ENCODE measurements at regions not wholly inside any gene's neighbourhood (a gene's known extent, or its start where the extent isn't known, plus 50 kb on each side); places are given as distances from the start of the nearest gene placed in this dataset.

- DNase-seq, result no peak
These were observed 981.2 kb downstream of the NSUN3 start for GRCh38 chr3:95044101-95044500.

DNA sequence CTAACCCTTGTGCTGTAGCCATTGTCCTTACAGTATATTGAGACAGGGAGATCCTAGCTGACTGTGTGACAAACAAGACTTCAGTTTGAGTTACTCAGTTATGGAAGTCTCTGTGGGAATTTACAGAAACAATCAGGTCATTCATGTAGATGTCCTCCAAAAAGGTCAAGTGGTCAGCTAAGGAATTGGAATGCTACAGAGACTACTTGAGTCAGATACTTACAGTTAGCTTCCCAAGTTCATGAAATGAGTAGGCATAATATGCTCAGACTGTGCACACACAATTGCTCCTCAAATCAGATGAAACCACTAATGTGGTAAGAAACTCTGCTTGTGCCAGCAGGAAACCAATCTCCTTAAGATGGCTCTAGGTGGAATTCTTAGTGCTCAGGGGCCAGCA lies 985.7 kb downstream of the NSUN3 start:
- DNase-seq, result no peak

DNA sequence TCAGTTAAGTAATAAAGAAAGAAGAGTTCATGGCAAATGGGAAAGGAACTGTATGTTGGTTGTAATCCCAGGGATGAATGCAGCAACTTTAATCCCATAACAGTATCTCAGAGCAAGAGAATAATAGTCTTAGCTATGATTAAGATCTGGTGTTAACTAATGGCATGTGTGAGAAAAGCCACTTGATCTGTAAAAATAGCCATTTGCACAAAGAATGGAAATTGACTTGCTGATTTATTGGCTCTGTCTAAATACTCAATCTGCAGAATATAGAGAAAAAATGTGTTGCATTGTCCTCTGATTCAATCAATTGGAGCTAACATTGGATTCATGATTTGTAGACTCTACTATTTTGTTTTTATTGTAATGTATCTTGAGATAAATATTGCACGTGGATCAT lies 987.0 kb downstream of the NSUN3 start:
- no peak for DNase-seq

DNA sequence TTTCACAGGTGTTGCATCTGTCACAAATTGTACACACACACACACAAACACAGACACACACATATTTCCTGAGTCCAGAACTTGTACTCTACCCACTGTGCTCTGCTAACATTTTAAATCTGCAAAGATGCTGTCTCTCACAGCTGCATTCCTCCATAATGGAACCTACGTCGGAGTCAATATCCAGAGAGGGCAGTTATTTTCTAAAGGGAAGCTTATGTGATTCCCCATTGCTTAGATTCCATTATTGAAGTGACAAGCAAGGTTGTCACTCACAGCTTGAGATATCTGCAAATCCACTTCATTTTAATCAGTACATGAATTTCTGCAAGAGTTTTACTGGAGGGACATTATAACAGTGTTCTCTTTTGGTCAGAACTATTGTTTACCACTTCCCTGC lies 992.4 kb downstream of the NSUN3 start:
- DNase-seq, result no peak

DNA sequence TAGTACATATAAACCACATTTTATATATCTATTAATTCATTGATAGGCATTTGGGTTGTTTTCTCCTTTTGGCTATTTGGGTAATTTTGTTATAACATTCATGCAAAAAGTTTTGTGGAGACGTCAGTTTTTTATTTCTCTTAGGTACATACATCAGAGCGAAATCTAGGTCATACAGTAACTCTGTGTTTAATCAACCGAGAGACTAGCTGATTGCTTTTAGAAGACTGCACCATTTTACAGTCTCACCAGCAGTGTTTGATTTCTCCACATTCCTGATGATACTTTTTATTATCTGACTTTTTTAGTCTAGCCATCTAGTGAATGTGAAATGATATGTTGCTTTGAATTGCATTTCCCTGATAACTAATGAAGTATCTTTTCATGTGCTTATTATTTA lies 1019.3 kb downstream of the NSUN3 start:
- DNase-seq, result no peak

DNA sequence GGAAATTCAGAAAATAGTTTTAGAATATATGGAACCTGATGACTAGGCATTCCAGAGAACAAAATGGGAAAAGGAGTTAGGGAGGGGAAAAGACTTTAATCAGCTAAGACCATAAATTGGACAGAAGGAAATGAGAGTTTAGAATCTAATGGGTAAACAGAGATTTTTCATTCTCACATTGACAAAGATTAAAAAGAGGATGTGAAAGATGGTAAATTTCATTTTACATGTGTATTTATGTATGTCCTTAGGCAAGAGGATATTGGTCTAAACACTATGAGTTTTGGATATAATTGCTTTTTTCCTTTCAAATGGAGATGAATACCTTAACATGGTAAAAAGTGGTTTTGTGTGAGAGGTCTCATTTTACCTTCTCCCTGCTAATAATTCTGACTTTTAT lies 1021.9 kb downstream of the NSUN3 start:
- no peak for DNase-seq

DNA sequence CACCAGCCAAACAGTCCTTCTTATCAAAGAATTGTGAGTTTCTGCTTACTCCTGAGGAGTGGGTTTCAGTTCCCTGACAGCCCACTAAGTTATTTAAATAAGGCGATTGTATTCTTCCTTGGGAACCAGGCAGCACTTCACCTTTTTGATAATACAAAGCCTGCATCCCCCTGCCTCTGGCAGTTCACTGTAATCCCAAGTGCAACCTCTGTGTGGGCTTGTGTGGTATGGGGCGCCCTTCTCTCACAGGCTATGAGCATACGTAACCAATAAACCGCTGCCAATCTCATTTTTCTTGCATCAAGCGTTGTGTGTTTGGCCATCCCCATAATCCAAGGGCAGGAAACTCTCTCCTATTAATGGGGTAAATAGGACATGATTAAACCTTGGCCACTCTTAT lies 1025.6 kb downstream of the NSUN3 start:
- DNase-seq, result no peak

DNA sequence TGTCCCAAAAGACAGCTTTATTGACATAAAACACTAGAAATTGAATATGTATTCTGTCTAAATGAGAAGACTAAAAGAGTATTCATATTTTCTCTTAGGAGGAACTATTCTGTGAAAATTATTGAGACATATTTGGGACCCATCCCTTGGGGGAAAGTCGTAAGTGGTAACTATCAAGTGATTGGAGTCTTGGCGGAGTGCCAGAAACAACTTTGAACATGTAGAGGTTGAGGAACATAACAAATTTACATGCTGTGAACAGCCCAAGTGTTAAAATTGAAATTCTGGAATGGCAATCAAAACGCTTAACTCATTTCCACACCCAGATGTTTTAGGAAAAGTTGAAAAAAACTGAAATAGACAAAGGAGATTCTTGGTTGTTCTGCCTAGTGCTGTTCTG lies 1034.6 kb downstream of the NSUN3 start:
- no peak for DNase-seq

- DNase-seq, result no peak
These were observed 1058.1 kb downstream of the NSUN3 start for GRCh38 chr3:95120921-95121320.

- DNase-seq, result no peak
These were observed 1060.2 kb downstream of the NSUN3 start for GRCh38 chr3:95123104-95123503.

DNA sequence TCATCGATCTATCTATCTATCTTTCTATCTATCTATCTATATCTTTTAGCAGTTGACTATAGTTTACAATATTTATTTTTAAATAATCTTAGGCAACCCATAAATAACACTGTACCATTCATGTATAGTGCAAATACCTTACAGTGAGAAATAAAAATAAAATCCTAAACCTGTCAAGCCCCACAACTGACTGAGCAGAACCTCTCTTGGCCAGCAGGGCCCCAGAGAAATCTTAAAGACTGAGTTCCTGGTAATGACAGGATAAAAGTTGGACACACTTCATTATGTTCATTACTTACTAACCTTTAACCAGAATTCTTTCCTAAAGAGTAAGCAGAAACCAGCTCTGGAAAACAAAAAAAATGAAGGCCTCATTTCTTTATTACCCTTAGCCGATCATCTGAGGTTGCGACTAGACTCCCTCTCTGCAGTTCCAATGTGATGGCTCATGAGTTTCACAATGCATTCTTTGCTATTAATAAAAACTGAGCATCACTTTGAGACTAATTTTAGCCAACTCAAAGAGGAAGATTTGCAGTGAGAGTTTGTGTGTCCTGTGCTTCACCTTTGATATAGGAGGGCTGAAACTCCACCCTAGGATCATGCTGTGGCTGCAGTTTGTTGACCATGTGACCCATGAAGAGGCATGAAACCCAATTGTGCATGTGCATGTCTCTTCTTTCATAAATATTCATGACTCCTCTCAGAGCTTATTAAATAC lies 1072.0 kb downstream of the NSUN3 start:
- no peak for DNase-seq

- DNase-seq, result no peak
These were observed 1085.2 kb downstream of the NSUN3 start for GRCh38 chr3:95148107-95148506.

GRCh38 chr3:95151590-95151989 lies 1088.7 kb downstream of the NSUN3 start:
- DNase-seq, result no peak

GRCh38 chr3:95154766-95155165 lies 1091.9 kb downstream of the NSUN3 start:
- DNase-seq, result no peak

- no peak for DNase-seq
These were observed 1099.9 kb downstream of the NSUN3 start for GRCh38 chr3:95162794-95163193.

DNA sequence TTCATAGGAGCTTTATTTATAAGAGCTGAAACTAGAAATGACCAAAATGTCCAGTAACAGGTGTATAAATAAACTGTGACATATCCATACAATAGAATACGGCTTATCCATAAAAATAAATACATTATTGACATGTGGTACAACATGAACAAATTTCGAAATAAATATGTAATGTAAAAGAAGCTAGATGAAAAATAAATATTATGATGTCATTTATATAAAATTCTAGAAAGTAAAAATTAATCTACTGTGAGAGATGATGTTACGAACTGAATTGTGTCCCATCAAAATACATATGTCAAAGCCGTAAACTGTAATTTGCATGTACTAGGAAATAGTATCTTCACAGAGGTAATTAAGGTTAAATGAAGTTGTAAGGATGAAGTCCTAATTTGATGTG lies 1104.9 kb downstream of the NSUN3 start:
- no peak for DNase-seq

GRCh38 chr3:95168526-95168925 lies 1105.7 kb downstream of the NSUN3 start:
- DNase-seq, result no peak

DNA sequence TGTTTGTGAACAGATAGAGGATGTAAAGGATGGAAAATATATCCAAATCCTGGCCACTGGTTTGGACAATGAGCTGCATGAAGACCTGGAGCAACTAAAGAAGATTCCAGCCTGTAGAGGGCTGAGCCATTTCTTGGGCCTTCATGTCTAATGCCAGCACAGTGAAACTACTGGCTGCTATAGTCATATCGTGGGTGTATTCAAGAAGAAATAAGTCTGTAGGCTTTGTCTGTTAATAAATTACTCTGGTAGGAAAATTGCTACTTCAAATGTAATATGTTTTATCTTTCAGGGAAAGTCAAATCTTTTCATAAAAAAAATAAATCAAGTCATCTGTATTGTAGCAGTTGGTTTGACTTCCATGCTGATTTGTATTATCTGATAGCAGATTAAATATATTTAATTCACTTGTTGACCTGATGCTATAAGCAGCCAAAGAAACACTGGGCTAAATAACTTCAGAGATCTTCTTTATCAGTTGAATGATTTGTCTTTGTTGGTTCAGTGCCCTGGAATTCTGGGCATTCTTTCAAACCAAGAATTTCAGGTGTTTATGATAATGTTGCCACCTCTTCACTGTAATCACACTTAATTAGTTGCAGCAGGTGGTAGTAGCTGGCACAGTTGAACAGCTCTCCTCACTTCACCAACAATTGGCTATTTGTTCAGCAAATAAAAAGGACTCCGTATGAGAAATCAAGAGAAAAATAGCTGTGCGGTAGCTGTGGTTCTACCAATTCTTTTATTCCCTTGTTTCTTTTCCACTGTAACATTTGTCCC lies 1109.5 kb downstream of the NSUN3 start:
- no peak for DNase-seq

GRCh38 chr3:95177096-95177495 lies 1114.2 kb downstream of the NSUN3 start:
- no peak for DNase-seq

DNA sequence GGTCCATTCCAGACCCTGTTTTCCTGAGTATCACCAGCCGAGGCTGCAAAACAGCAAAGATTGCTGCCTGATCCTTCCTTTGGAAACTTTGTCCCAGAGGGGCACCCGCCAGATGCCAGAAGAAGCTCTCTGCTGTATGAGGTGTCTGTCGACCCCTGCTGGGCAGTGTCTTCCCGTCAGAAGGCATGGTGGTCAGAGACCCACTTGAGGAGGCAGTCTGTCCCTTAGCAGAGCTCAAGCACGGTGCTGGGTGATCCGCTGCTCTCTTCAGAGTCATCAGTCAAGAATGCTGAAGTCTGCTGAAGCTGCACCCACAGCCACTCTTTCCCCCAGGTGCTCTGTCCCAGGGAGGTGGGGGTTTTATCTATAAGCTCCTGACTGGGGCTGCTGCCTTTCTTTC lies 1121.2 kb downstream of the NSUN3 start:
- no peak for DNase-seq

- DNase-seq, result no peak
These were observed 1126.5 kb downstream of the NSUN3 start for GRCh38 chr3:95189348-95189747.

DNA sequence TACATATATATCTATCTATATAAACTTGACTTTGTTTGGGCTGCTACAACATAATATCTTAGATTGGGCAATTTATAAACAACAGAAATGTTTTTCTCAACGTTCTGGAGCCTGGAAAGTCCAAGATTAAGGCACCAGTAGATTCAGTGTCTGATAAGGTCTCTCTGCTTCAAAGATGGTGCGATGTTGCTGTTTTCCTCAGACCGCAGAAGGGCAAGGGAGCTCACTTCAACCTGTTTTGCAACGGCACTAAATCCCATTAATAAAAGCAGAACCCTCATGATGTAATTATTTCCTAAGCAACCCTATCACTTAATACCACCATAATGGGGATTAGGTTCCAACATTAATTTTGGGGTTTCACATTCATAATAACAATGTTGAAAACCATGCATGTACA lies 1134.8 kb downstream of the NSUN3 start:
- no peak for DNase-seq

DNA sequence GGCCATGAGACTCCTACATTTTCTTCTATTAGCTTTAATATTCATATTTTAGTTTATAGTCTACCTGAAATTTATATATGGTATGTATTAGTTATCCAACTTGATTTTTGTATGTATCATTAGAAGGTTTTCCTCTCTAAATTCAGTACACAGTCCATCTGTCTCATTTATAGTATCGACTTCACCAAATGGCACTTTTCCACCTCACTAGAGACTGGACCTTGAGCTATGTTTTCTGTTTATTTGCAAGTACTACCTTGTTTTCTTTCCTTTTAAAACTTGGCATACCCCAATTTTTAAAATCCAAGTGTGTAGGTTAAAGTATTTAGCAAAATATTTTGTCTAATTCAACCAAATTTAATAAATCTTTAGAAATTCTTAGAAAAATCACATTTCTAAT lies 1137.5 kb downstream of the NSUN3 start:
- DNase-seq, result no peak

DNA sequence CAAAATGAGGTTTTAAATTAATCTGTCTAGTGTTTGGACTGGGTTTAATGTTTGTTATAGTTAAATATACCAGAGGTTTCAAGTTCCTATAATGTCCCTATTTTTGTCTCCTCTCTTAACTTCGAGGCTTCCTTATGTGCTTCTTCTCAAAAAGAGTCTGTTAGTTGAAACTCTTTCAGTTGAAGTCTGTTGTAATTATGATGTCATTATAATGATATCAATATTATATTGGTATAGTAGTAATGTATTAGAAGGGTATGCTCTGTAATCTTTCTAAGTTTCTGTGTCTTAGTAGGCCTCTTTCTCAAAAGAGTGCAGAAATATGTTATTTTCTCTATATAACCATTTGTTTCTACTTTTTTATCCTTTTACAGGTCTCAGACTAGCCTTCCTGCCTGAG lies 1148.0 kb downstream of the NSUN3 start:
- no peak for DNase-seq

GRCh38 chr3:95212117-95212516 lies 1149.3 kb downstream of the NSUN3 start:
- DNase-seq, result no peak
